GM03348 (cell line): ENCODE measurements at regions not wholly inside any gene's neighbourhood (a gene's known extent, or its start where the extent isn't known, plus 50 kb on each side); places are given as distances from the start of the nearest gene placed in this dataset.

ENCODE experiments used
- DNase-seq: peaks from one replicate; pipeline ENCODE4 v3.0.0; 2012; ENCODE audit warnings: low spot score

- DNase-seq = no peak
These were observed 428.5 kb downstream of the METTL15 start for GRCh38 chr11:28536504-28537267.

GRCh38 chr11:28535677-28536076, 427.5 kb downstream of the METTL15 start:
- DNase-seq = no peak

- DNase-seq = peak; percentile 41
These were observed 421.6 kb downstream of the METTL15 start for GRCh38 chr11:28529540-28530410.

GRCh38 chr11:28529046-28529445, 420.9 kb downstream of the METTL15 start:
- no peak for DNase-seq

- peak; percentile 10 for DNase-seq
These were observed 420.0 kb downstream of the METTL15 start for GRCh38 chr11:28528217-28528616.

GRCh38 chr11:28526406-28526751, 418.2 kb downstream of the METTL15 start:
- DNase-seq = no peak

- DNase-seq = no peak
These were observed 417.6 kb downstream of the METTL15 start for GRCh38 chr11:28525636-28526405.

- DNase-seq = no peak
These were observed 415.9 kb downstream of the METTL15 start for GRCh38 chr11:28524098-28524497.

GRCh38 chr11:28521075-28521474, 412.9 kb downstream of the METTL15 start:
- DNase-seq = no peak

GRCh38 chr11:28520291-28520690, 412.1 kb downstream of the METTL15 start:
- no peak for DNase-seq

- no peak for DNase-seq
These were observed 410.6 kb downstream of the METTL15 start for GRCh38 chr11:28518825-28519224.

- DNase-seq = no peak
These were observed 409.4 kb downstream of the METTL15 start for GRCh38 chr11:28517621-28518020.

- no peak for DNase-seq
These were observed 406.2 kb downstream of the METTL15 start for GRCh38 chr11:28514391-28514790.

GRCh38 chr11:28512143-28512756, 404.1 kb downstream of the METTL15 start:
- no peak for DNase-seq

- peak; percentile 15 for DNase-seq
These were observed 397.0 kb downstream of the METTL15 start for GRCh38 chr11:28505232-28505631.

GRCh38 chr11:28504555-28505110, 396.4 kb downstream of the METTL15 start:
- no peak for DNase-seq

- no peak for DNase-seq
These were observed 387.1 kb downstream of the METTL15 start for GRCh38 chr11:28495333-28495732.

GRCh38 chr11:28491431-28491830, 383.2 kb downstream of the METTL15 start:
- DNase-seq = no peak

- peak; percentile 23 for DNase-seq
These were observed 382.7 kb downstream of the METTL15 start for GRCh38 chr11:28490773-28491382.

- DNase-seq = no peak
These were observed 380.1 kb downstream of the METTL15 start for GRCh38 chr11:28488336-28488735.
